ENCODE measurements at regions not wholly inside any gene's neighbourhood (a gene's known extent, or its start where the extent isn't known, plus 50 kb on each side); places are given as distances from the start of the nearest gene placed in this dataset.

- TF ChIP-seq CTCF (IDR thresholded peaks at IDR 0.05) (no peak), EP300 (IDR thresholded peaks at IDR 0.05) (no peak)
Observed at GRCh38 chr16:79363035-79363434, 237.5 kb downstream of the MAF start.

Measured in upper lobe of left lung (tissue), 4 donors.